ENCODE measurements at regions not wholly inside any gene's neighbourhood (a gene's known extent, or its start where the extent isn't known, plus 50 kb on each side); places are given as distances from the start of the nearest gene placed in this dataset.

DNA sequence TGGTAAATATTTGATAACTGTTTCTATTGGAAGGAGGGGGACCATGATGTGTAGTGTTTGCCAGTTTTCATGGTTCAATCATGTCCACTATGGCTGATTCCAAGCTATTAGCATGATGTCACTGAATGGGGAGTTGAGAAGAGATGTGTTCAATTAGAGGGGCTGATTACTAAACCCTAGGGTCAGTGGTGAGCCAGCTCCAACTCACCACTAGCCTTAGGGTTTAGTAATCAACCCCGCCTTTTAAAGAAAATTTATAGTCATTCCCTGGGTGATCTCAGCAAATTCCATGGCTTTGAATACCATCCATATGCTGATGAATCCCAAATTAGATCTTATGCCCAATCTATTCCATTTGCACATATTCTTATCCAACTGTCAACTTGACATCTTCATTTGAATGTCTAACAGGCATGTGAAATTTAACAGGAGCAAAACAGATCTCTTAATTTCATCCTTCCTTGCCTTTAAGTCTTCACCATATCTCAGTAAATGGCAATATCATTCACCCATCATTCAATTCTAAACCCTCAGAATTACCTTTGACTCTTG lies 98.8 kb downstream of the GCNT1 start:
- H3K9me3 ChIP-seq (ENCODE audit: control insufficient read depth, insufficient read depth, low read depth, low read length) = no peaks in the 10 kb centered on the region
- CTCF ChIA-PET = no interaction called here

DNA sequence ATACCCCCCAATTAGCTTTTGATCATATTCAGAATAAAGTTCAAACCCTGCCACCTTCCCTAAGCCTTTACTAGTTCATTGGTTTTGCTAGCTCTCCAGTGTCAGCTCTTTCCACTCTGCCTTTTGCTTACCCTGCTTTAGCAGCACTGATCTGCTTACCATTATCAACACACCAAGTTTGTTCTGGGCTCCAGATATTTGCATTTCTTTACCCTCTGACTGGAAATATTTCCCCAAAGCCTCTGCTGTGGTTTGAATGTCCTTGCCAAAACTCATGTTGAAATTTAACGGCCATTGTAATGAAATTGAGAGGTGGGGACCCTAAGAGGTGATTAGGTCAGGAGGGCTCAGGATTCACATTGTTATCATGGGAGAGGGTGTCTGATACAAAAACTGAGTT lies 99.5 kb downstream of the GCNT1 start:
- Histone ChIP-seq H3K4me1 (ENCODE audit: control insufficient read depth, insufficient read depth, low read length) (no peaks in the 10 kb centered on the region), H3K27ac (ENCODE audit: extremely low read depth, low read depth, low read length) (no peak overlapping the region), H3K4me3 (ENCODE audit: low read depth, low read length) (no peak overlapping the region), H3K36me3 (ENCODE audit: control insufficient read depth in 2 of 2, insufficient read depth in 1 of 2, low read length in 2 of 2) (no peaks in the 10 kb centered on the region), H3K9me3 (ENCODE audit: control insufficient read depth, insufficient read depth, low read depth, low read length) (no peaks in the 10 kb centered on the region)
- TF ChIP-seq ZNF777 (tag by site-specific recombination; IDR thresholded peaks at IDR 0.05; ENCODE audit: borderline replicate concordance) (no peak), ZBTB8A (tag by site-specific recombination; IDR thresholded peaks at IDR 0.05) (no peak), GLIS2 (tag by site-specific recombination; IDR thresholded peaks at IDR 0.05) (no peak), ZNF184 (tag by site-specific recombination; IDR thresholded peaks at IDR 0.05) (no peak), WT1 (tag by site-specific recombination; IDR thresholded peaks at IDR 0.05) (no peak), ZNF221 (tag by site-specific recombination; IDR thresholded peaks at IDR 0.05; ENCODE audit: borderline replicate concordance) (no peak)
- TF ChIP-seq, protein P1, sequence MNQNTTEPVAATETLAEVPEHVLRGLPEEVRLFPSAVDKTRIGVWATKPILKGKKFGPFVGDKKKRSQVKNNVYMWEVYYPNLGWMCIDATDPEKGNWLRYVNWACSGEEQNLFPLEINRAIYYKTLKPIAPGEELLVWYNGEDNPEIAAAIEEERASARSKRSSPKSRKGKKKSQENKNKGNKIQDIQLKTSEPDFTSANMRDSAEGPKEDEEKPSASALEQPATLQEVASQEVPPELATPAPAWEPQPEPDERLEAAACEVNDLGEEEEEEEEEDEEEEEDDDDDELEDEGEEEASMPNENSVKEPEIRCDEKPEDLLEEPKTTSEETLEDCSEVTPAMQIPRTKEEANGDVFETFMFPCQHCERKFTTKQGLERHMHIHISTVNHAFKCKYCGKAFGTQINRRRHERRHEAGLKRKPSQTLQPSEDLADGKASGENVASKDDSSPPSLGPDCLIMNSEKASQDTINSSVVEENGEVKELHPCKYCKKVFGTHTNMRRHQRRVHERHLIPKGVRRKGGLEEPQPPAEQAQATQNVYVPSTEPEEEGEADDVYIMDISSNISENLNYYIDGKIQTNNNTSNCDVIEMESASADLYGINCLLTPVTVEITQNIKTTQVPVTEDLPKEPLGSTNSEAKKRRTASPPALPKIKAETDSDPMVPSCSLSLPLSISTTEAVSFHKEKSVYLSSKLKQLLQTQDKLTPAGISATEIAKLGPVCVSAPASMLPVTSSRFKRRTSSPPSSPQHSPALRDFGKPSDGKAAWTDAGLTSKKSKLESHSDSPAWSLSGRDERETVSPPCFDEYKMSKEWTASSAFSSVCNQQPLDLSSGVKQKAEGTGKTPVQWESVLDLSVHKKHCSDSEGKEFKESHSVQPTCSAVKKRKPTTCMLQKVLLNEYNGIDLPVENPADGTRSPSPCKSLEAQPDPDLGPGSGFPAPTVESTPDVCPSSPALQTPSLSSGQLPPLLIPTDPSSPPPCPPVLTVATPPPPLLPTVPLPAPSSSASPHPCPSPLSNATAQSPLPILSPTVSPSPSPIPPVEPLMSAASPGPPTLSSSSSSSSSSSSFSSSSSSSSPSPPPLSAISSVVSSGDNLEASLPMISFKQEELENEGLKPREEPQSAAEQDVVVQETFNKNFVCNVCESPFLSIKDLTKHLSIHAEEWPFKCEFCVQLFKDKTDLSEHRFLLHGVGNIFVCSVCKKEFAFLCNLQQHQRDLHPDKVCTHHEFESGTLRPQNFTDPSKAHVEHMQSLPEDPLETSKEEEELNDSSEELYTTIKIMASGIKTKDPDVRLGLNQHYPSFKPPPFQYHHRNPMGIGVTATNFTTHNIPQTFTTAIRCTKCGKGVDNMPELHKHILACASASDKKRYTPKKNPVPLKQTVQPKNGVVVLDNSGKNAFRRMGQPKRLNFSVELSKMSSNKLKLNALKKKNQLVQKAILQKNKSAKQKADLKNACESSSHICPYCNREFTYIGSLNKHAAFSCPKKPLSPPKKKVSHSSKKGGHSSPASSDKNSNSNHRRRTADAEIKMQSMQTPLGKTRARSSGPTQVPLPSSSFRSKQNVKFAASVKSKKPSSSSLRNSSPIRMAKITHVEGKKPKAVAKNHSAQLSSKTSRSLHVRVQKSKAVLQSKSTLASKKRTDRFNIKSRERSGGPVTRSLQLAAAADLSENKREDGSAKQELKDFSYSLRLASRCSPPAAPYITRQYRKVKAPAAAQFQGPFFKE (tag by site-specific recombination; IDR thresholded peaks at IDR 0.05; ENCODE audit: borderline replicate concordance) = no peak
- TF ChIP-seq, protein P2, sequence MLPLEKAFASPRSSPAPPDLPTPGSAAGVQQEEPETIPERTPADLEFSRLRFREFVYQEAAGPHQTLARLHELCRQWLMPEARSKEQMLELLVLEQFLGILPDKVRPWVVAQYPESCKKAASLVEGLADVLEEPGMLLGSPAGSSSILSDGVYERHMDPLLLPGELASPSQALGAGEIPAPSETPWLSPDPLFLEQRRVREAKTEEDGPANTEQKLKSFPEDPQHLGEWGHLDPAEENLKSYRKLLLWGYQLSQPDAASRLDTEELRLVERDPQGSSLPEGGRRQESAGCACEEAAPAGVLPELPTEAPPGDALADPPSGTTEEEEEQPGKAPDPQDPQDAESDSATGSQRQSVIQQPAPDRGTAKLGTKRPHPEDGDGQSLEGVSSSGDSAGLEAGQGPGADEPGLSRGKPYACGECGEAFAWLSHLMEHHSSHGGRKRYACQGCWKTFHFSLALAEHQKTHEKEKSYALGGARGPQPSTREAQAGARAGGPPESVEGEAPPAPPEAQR (tag by site-specific recombination; IDR thresholded peaks at IDR 0.05) = no peak
- TF ChIP-seq, protein P3, sequence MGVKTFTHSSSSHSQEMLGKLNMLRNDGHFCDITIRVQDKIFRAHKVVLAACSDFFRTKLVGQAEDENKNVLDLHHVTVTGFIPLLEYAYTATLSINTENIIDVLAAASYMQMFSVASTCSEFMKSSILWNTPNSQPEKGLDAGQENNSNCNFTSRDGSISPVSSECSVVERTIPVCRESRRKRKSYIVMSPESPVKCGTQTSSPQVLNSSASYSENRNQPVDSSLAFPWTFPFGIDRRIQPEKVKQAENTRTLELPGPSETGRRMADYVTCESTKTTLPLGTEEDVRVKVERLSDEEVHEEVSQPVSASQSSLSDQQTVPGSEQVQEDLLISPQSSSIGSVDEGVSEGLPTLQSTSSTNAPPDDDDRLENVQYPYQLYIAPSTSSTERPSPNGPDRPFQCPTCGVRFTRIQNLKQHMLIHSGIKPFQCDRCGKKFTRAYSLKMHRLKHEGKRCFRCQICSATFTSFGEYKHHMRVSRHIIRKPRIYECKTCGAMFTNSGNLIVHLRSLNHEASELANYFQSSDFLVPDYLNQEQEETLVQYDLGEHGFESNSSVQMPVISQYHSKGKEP (tag by site-specific recombination; IDR thresholded peaks at IDR 0.05) = no peak
- TF ChIP-seq, protein P4, sequence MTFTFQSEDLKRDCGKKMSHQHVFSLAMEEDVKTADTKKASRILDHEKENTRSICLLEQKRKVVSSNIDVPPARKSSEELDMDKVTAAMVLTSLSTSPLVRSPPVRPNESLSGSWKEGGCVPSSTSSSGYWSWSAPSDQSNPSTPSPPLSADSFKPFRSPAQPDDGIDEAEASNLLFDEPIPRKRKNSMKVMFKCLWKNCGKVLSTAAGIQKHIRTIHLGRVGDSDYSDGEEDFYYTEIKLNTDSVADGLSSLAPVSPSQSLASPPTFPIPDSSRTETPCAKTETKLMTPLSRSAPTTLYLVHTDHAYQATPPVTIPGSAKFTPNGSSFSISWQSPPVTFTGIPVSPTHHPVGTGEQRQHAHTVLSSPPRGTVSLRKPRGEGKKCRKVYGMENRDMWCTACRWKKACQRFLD (tag by site-specific recombination; IDR thresholded peaks at IDR 0.05) = no peak
- TF ChIP-seq, protein P5, sequence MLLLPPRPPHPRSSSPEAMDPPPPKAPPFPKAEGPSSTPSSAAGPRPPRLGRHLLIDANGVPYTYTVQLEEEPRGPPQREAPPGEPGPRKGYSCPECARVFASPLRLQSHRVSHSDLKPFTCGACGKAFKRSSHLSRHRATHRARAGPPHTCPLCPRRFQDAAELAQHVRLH (tag by site-specific recombination; IDR thresholded peaks at IDR 0.05) = no peak
- ChIA-PET CTCF (no interaction called here), POLR2A (no interaction called here)

More for the DNA sequence above, 98.8 kb downstream of the GCNT1 start:
- POLR2A ChIA-PET = no interaction called here
- TF ChIP-seq ZNF548 (tag by site-specific recombination; IDR thresholded peaks at IDR 0.05) = no peak
- TF ChIP-seq, protein P6, sequence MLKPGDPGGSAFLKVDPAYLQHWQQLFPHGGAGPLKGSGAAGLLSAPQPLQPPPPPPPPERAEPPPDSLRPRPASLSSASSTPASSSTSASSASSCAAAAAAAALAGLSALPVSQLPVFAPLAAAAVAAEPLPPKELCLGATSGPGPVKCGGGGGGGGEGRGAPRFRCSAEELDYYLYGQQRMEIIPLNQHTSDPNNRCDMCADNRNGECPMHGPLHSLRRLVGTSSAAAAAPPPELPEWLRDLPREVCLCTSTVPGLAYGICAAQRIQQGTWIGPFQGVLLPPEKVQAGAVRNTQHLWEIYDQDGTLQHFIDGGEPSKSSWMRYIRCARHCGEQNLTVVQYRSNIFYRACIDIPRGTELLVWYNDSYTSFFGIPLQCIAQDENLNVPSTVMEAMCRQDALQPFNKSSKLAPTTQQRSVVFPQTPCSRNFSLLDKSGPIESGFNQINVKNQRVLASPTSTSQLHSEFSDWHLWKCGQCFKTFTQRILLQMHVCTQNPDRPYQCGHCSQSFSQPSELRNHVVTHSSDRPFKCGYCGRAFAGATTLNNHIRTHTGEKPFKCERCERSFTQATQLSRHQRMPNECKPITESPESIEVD (tag by site-specific recombination; IDR thresholded peaks at IDR 0.05) = no peak
- no peak for TF ChIP-seq ZNF707 (tag by site-specific recombination; IDR thresholded peaks at IDR 0.05)
- no peak for TF ChIP-seq MYNN (tag by site-specific recombination; IDR thresholded peaks at IDR 0.05; ENCODE audit: borderline replicate concordance)
- no peak for TF ChIP-seq ZNF555 (tag by site-specific recombination; conservative IDR thresholded peaks at IDR 0.05)
- no peak for TF ChIP-seq ZNF311 (tag by site-specific recombination; IDR thresholded peaks at IDR 0.05; ENCODE audit: borderline replicate concordance)
- TF ChIP-seq, protein P7, sequence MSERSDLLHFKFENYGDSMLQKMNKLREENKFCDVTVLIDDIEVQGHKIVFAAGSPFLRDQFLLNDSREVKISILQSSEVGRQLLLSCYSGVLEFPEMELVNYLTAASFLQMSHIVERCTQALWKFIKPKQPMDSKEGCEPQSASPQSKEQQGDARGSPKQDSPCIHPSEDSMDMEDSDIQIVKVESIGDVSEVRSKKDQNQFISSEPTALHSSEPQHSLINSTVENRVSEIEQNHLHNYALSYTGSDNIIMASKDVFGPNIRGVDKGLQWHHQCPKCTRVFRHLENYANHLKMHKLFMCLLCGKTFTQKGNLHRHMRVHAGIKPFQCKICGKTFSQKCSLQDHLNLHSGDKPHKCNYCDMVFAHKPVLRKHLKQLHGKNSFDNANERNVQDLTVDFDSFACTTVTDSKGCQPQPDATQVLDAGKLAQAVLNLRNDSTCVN (tag by site-specific recombination; optimal IDR thresholded peaks at IDR 0.05) = no peak
- no peak for TF ChIP-seq ZNF138 (tag by site-specific recombination; IDR thresholded peaks at IDR 0.05; ENCODE audit: borderline replicate concordance)
- TF ChIP-seq ZFP37 (tag by site-specific recombination; IDR thresholded peaks at IDR 0.05) = no peak
- TF ChIP-seq SCRT1 (tag by site-specific recombination; IDR thresholded peaks at IDR 0.05; ENCODE audit: borderline replicate concordance) = no peak
- TF ChIP-seq ZNF19 (tag by site-specific recombination; IDR thresholded peaks at IDR 0.05; ENCODE audit: low read depth) = no peak
- TF ChIP-seq ZNF626 (tag by site-specific recombination; IDR thresholded peaks at IDR 0.05) = no peak
- no peak for TF ChIP-seq MZF1 (tag by site-specific recombination; IDR thresholded peaks at IDR 0.05; ENCODE audit: borderline replicate concordance)
- no peak for TF ChIP-seq ZNF239 (tag by site-specific recombination; IDR thresholded peaks at IDR 0.05)
- TF ChIP-seq ZBTB17 (tag by site-specific recombination; IDR thresholded peaks at IDR 0.05) = no peak
- no peak for TF ChIP-seq ZNF785 (tag by site-specific recombination; IDR thresholded peaks at IDR 0.05)
- Histone ChIP-seq H3K4me3 (ENCODE audit: low read depth, low read length) (no peak overlapping the region), H3K27ac (ENCODE audit: extremely low read depth, low read depth, low read length) (no peak overlapping the region), H3K36me3 (ENCODE audit: control insufficient read depth in 2 of 2, insufficient read depth in 1 of 2, low read length in 2 of 2) (no peaks in the 10 kb centered on the region), H3K4me1 (ENCODE audit: control insufficient read depth, insufficient read depth, low read length) (no peaks in the 10 kb centered on the region)
